CD4-positive, alpha-beta T cell (primary cell): ENCODE measurements at regions not wholly inside any gene's neighbourhood (a gene's known extent, or its start where the extent isn't known, plus 50 kb on each side); places are given as distances from the start of the nearest gene placed in this dataset.

Experiments used
- ATAC-seq: fragments of 200-7000 bp; cut with Tn5 transposase; one replicate; pipeline ENCODE4 v1.10.0; 2022; ENCODE audit warnings: mild to moderate bottlenecking; ENCODE audit not compliant: poor library complexity
- CTCF ChIA-PET: fragments of 350-600 bp; sonication (Branson Sonifier 250); formaldehyde crosslinking; loops from one replicate; lab custom pipeline; 2021; ENCODE audit warnings: antibody characterized with exemption, inconsistent platforms; lab: Charles Lee
- POLR2A ChIA-PET: fragments of 350-600 bp; sonication (Branson Sonifier 250); formaldehyde crosslinking; loops from one replicate; lab custom pipeline; 2021; ENCODE audit warnings: antibody characterized with exemption, inconsistent platforms; lab: Charles Lee
- DNase-seq, 14 experiments: peaks; one replicate each; pipeline ENCODE4 v3.0.0-alpha.2; 2013 to 2020; ENCODE audit warnings: mixed read lengths in 2 of 14
- H3K27ac ChIP-seq, 2 donors: one replicate each; pipeline versions ENCODE4 v1.5.1 to v1.7.0; 2013; ENCODE audit warnings: low read length in 2 of 2, low read depth in 1 of 2, mild to moderate bottlenecking in 1 of 2
- H3K27me3 ChIP-seq, 2 experiments: 1 replicate in 1 of 2; 2 replicates in 1 of 2; pipeline versions ENCODE4 v1.6.1 to v1.7.0; 2013; ENCODE audit warnings: low read length in 2 of 2, control low read depth in 1 of 2, mild to moderate bottlenecking in 1 of 2, moderate library complexity in 1 of 2; ENCODE audit not compliant: insufficient read depth in 2 of 2, control insufficient read depth in 1 of 2
- H3K36me3 ChIP-seq: one replicate; pipeline ENCODE4 v1.6.1; 2013; ENCODE audit warnings: low read length, control low read depth; ENCODE audit not compliant: insufficient read depth
- H3K4me1 ChIP-seq: one replicate; pipeline ENCODE4 v1.6.1; 2013; ENCODE audit warnings: low read length, control low read depth; ENCODE audit not compliant: insufficient read depth
- H3K4me3 ChIP-seq: one replicate; pipeline ENCODE4 v1.5.1; 2013; ENCODE audit warnings: mild to moderate bottlenecking, low read length, moderate library complexity
- H3K9me3 ChIP-seq, 2 experiments: 1 replicate in 1 of 2; 2 replicates in 1 of 2; pipeline versions ENCODE4 v1.6.1 to v1.7.0; 2013; ENCODE audit warnings: low read length in 2 of 2, mild to moderate bottlenecking in 2 of 2, control low read depth in 1 of 2, moderate library complexity in 1 of 2; ENCODE audit not compliant: control insufficient read depth in 1 of 2, insufficient read depth in 1 of 2
- H3K27ac Mint-ChIP-seq: one replicate; pipeline ENCODE4 v1.8.0; 2020; ENCODE audit warnings: mixed read lengths
- H3K27me3 Mint-ChIP-seq: one replicate; pipeline ENCODE4 v1.8.0; 2021; ENCODE audit warnings: mixed read lengths
- H3K36me3 Mint-ChIP-seq: one replicate; pipeline ENCODE4 v1.8.0; 2021; ENCODE audit warnings: low read depth, mixed read lengths
- H3K4me1 Mint-ChIP-seq: one replicate; pipeline ENCODE4 v1.8.0; 2021; ENCODE audit warnings: low read depth, mixed read lengths
- H3K4me3 Mint-ChIP-seq: one replicate; pipeline ENCODE4 v1.8.0; 2020; ENCODE audit warnings: mild to moderate bottlenecking, mixed read lengths
- H3K9me3 Mint-ChIP-seq: one replicate; pipeline ENCODE4 v1.8.0; 2020; ENCODE audit warnings: mixed read lengths
- intact Hi-C, 2 experiments: fragments of 100-400 bp; cut with DNase I in 1 of 2; cut with micrococcal nuclease in 1 of 2; formaldehyde crosslinking; loops; one replicate each; pipeline versions ENCODE4 v1.15.1 to v1.9.0; 2023 to 2025; cut with DNase I, micrococcal nuclease
- TF ChIP-seq, protein P1 (sequence below): fragments of 200-600 bp; IDR thresholded peaks from one replicate; pipeline ENCODE4 v1.8.0; 2022; ENCODE audit warnings: antibody characterized with exemption, mild to moderate bottlenecking

DNA sequence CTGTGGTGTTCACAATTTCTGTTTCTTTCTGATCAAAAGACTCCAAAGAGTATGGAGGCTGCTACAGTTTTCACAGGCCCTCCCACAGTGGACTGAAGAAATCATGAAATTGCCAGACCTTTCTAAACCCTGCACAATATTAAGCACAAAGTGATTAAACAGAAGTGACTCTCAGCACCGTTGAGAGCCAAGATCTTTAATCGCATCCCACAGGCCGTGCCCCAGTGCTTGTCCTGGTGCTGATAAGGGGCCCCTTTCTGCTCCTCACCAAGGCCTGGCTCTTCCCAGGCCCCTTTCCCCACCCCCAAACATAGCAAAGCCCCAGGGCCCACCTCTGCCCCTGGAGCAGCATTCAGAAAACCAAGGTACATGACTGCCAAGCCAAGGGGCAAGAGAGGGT, 57.4 kb upstream of the BMAL1 start:
- POLR2A ChIA-PET: no interaction called here
- Mint-ChIP-seq H3K27me3 (no peaks in the 10 kb centered on the region), H3K27ac (no peak overlapping the region), H3K9me3 (no peaks in the 10 kb centered on the region), H3K4me3 (no peak overlapping the region), H3K36me3 (no peaks in the 10 kb centered on the region), H3K4me1 (no peaks in the 10 kb centered on the region)
- no peak overlapping the region for H3K27ac ChIP-seq
- CTCF ChIA-PET: no interaction called here
- ATAC-seq (no peak), DNase-seq (no peak)
- H3K4me3 ChIP-seq: no peak overlapping the region
- no peaks in the 10 kb centered on the region for H3K9me3 ChIP-seq
- intact Hi-C loops: no loop called here
- TF ChIP-seq, protein P1, sequence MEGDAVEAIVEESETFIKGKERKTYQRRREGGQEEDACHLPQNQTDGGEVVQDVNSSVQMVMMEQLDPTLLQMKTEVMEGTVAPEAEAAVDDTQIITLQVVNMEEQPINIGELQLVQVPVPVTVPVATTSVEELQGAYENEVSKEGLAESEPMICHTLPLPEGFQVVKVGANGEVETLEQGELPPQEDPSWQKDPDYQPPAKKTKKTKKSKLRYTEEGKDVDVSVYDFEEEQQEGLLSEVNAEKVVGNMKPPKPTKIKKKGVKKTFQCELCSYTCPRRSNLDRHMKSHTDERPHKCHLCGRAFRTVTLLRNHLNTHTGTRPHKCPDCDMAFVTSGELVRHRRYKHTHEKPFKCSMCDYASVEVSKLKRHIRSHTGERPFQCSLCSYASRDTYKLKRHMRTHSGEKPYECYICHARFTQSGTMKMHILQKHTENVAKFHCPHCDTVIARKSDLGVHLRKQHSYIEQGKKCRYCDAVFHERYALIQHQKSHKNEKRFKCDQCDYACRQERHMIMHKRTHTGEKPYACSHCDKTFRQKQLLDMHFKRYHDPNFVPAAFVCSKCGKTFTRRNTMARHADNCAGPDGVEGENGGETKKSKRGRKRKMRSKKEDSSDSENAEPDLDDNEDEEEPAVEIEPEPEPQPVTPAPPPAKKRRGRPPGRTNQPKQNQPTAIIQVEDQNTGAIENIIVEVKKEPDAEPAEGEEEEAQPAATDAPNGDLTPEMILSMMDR: no peak
- no peaks in the 10 kb centered on the region for H3K4me1 ChIP-seq
- H3K36me3 ChIP-seq: no peaks in the 10 kb centered on the region
- H3K27me3 ChIP-seq: no peaks in the 10 kb centered on the region

DNA sequence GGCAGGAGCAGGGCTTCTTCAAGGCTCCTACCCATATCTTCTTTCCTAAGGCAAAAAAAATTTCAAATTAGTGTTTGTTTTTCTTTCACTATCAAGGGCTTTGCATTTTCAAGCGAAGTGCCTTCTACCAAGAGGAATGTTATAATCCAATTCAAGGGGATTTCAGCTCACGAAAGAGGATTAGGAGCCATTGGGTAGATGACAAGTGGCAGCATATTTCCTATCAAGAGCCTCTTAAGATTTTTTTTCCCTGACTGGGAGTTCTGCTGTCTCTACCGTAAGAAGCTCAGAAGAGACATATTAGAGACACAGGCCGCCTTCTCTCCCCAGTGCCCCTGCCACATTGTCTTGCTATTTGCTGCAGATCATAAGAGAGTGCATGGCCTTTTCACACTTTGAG, 55.9 kb upstream of the BMAL1 start:
- TF ChIP-seq, protein P1: no peak
- Histone ChIP-seq H3K36me3 (no peaks in the 10 kb centered on the region), H3K4me3 (no peak overlapping the region), H3K27me3 (no peaks in the 10 kb centered on the region), H3K27ac (no peak overlapping the region), H3K4me1 (no peaks in the 10 kb centered on the region), H3K9me3 (no peaks in the 10 kb centered on the region)
- no peak overlapping the region for H3K27ac Mint-ChIP-seq
- H3K4me1 Mint-ChIP-seq: no peaks in the 10 kb centered on the region
- H3K9me3 Mint-ChIP-seq: no peaks in the 10 kb centered on the region
- H3K36me3 Mint-ChIP-seq: no peaks in the 10 kb centered on the region
- ChIA-PET POLR2A (no interaction called here), CTCF (no interaction called here)
- ATAC-seq (no peak), DNase-seq (no peak)
- no peaks in the 10 kb centered on the region for H3K27me3 Mint-ChIP-seq
- intact Hi-C loops: no loop called here
- no peak overlapping the region for H3K4me3 Mint-ChIP-seq

DNA sequence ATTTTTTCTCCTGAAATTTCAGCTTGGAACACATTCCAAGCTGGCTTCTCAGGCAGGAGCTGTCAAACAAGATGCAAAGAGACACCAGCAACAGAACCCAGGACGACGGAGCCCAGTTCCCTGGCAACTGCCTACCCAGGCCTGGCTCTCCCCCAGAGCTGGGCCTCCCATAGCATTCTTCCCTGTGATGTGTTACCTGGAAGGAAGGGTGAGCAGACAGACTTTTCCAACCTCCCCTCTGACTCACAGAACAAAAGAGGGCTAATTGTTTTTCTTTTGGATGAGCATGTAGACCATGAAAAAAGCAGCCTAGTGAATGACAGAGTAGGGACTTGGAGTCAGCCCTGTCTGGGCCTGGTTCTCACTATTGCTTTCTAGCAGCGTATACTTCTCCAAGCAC, 55.3 kb upstream of the BMAL1 start:
- intact Hi-C loops: no loop called here
- Histone ChIP-seq H3K9me3 (no peaks in the 10 kb centered on the region), H3K27me3 (no peaks in the 10 kb centered on the region), H3K4me1 (no peaks in the 10 kb centered on the region), H3K36me3 (no peaks in the 10 kb centered on the region), H3K27ac (no peak overlapping the region), H3K4me3 (no peak overlapping the region)
- no peak overlapping the region for H3K27ac Mint-ChIP-seq
- ChIA-PET POLR2A (no interaction called here), CTCF (no interaction called here)
- H3K9me3 Mint-ChIP-seq: no peaks in the 10 kb centered on the region
- H3K4me3 Mint-ChIP-seq: no peak overlapping the region
- TF ChIP-seq, protein P1: no peak
- DNase-seq (no peak), ATAC-seq (no peak)
- H3K27me3 Mint-ChIP-seq: no peaks in the 10 kb centered on the region
- H3K4me1 Mint-ChIP-seq: no peaks in the 10 kb centered on the region
- H3K36me3 Mint-ChIP-seq: no peaks in the 10 kb centered on the region
